HG02981 (cell line): ENCODE measurements at regions not wholly inside any gene's neighbourhood (a gene's known extent, or its start where the extent isn't known, plus 50 kb on each side); places are given as distances from the start of the nearest gene placed in this dataset.

Experiments
- ATAC-seq: cut with Tn5 transposase; IDR thresholded peaks from one replicate; pipeline ENCODE4 v1.9.1; 2021; ENCODE audit warnings: mild to moderate bottlenecking, moderate library complexity; ENCODE audit not compliant: unreplicated experiment

GRCh38 chr4:20395160-20395773, 143.6 kb downstream of the SLIT2 start:
- ATAC-seq, result no peak

- no peak for ATAC-seq
Observed at GRCh38 chr4:20403290-20403689, 151.6 kb downstream of the SLIT2 start.

- ATAC-seq, result no peak
Observed at GRCh38 chr4:20403846-20404245, 152.1 kb downstream of the SLIT2 start.

- ATAC-seq, result no peak
Observed at GRCh38 chr4:20408611-20409010, 156.9 kb downstream of the SLIT2 start.

- ATAC-seq, result no peak
Observed at GRCh38 chr4:20412072-20412471, 160.4 kb downstream of the SLIT2 start.

- no peak for ATAC-seq
Observed at GRCh38 chr4:20416800-20417199, 165.1 kb downstream of the SLIT2 start.

- ATAC-seq, result peak; percentile 96
Observed at GRCh38 chr4:20418861-20419451, 167.3 kb downstream of the SLIT2 start.

- no peak for ATAC-seq
Observed at GRCh38 chr4:20420916-20421602, 169.4 kb downstream of the SLIT2 start.

GRCh38 chr4:20421603-20421985, 169.9 kb downstream of the SLIT2 start:
- no peak for ATAC-seq

GRCh38 chr4:20422398-20422797, 170.7 kb downstream of the SLIT2 start:
- peak; percentile 78 for ATAC-seq

- ATAC-seq, result no peak
Observed at GRCh38 chr4:20423420-20423819, 171.7 kb downstream of the SLIT2 start.

GRCh38 chr4:20426028-20426427, 174.3 kb downstream of the SLIT2 start:
- ATAC-seq, result no peak

GRCh38 chr4:20428436-20429160, 176.9 kb downstream of the SLIT2 start:
- ATAC-seq, result no peak

GRCh38 chr4:20430259-20430941, 178.7 kb downstream of the SLIT2 start:
- no peak for ATAC-seq

GRCh38 chr4:20431543-20431951, 179.8 kb downstream of the SLIT2 start:
- ATAC-seq, result no peak

- no peak for ATAC-seq
Observed at GRCh38 chr4:20432088-20432487, 180.4 kb downstream of the SLIT2 start.

- ATAC-seq, result no peak
Observed at GRCh38 chr4:20433097-20433705, 181.5 kb downstream of the SLIT2 start.

GRCh38 chr4:20440170-20440569, 188.5 kb downstream of the SLIT2 start:
- no peak for ATAC-seq

GRCh38 chr4:20443015-20443805, 191.5 kb downstream of the SLIT2 start:
- ATAC-seq, result no peak
